HG03520 (cell line): ENCODE measurements at regions not wholly inside any gene's neighbourhood (a gene's known extent, or its start where the extent isn't known, plus 50 kb on each side); places are given as distances from the start of the nearest gene placed in this dataset.
"Not testable (repeated sequence)": the region's sequence is repeated elsewhere in the genome, so short reads cannot be mapped to it uniquely, and the experiment has no call there.

Experiments used
- ATAC-seq: cut with Tn5 transposase; IDR thresholded peaks from one replicate; pipeline ENCODE4 v1.9.1; 2021; ENCODE audit warnings: mild to moderate bottlenecking, moderate library complexity; ENCODE audit not compliant: unreplicated experiment

GRCh38 chr1:221494670-221495069 lies 247.2 kb downstream of the DUSP10 start:
- ATAC-seq: no peak

GRCh38 chr1:221497046-221497445 lies 244.8 kb downstream of the DUSP10 start:
- ATAC-seq: no peak

DNA sequence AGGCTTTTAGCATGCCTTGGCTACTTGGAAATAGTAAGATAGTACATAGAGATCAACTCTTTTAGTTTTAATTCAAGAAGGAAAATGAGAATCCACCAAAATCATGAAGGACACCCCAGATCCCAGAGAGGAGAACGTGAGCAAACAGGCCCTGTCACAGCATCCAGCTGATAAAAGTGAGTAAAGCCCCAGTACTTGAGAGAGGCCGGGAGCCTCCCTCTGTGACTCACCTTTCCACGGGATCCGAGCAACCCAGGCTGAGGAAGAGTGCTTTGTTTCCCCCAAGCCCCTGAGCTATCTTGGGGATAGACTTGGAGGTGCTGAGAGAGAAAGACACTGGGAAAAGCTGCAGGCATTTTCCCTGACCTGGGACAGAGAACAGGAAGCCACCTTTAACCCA lies 238.6 kb downstream of the DUSP10 start:
- ATAC-seq: no peak

DNA sequence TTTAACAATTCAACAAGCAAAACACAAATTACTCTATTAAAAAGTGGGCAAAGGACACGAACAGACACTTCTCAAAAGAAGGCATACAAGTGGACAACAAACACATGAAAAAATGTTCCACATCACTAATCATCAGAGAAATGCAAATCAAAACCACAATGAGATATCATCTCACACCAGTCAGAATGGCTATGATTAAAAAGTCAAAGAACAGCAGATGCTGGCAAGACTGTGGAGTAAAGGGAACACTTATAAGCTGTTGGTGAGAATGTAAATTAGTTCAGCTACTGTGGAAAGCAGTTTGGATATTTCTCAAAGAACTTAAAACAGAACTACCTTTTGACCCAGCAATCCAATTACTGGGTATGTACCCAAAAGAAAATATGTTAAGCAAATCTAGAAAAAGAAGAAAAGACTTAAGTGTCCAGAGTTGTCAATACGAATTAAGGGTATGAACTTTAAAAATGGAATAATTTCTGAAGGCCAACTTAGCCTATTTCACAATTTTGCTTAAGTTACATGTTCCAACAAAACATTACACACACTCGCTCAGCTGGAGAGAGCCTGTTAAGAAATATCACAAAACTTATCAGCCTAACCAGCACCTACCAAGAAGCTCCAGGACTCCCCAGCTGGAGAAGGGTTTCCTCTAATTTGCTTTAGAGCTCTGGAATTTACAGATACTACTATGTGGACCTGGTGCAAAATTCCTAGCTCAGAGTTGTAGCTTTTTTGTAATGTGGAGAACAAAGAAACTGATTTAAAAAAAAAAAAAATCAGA lies 232.1 kb downstream of the DUSP10 start:
- ATAC-seq: no peak

- ATAC-seq: no peak
Observed at GRCh38 chr1:221510793-221511503, 230.9 kb downstream of the DUSP10 start.

- no peak for ATAC-seq
Observed at GRCh38 chr1:221511797-221512196, 230.1 kb downstream of the DUSP10 start.

GRCh38 chr1:221514806-221515205 lies 227.1 kb downstream of the DUSP10 start:
- ATAC-seq: no peak

DNA sequence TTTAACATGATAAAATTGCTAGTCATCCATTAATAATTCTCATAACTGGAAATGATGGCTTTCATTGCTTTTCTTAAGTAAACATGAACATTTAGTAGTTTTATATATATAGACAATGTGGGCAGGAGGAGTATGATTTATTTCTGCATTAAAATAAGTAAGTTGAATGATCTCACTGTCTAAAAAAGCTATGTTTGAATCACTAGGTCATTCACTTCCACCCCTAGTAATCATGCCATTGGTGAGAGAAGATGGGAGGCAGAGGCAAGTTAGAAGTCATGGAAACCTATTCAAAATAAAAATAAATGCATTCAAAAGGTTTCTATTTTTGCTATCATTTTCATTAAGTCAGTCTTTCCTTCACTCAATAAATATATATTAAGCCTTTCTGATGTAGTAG lies 226.4 kb downstream of the DUSP10 start:
- no peak for ATAC-seq

DNA sequence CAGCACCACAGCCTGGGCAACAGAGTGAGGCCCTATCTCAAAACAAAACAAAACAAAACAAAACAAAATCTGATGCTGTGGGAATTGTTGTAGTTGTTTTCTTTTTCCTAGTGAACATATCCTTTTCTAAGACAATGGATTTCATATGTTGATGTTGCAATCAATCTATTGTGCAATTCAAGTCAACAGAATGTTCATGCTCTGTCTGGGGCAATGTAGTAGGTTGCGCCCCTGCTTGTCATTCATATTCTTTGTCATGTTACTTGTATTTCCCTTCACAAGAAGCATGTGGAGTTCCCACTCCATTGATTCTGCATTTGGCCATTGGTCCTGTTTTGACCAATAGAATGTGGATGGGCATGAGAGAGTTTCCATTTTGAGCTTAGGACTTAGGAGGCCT lies 223.9 kb downstream of the DUSP10 start:
- ATAC-seq: no peak

GRCh38 chr1:221520250-221520649 lies 221.6 kb downstream of the DUSP10 start:
- no peak for ATAC-seq

GRCh38 chr1:221521686-221522085 lies 220.2 kb downstream of the DUSP10 start:
- ATAC-seq: no peak

DNA sequence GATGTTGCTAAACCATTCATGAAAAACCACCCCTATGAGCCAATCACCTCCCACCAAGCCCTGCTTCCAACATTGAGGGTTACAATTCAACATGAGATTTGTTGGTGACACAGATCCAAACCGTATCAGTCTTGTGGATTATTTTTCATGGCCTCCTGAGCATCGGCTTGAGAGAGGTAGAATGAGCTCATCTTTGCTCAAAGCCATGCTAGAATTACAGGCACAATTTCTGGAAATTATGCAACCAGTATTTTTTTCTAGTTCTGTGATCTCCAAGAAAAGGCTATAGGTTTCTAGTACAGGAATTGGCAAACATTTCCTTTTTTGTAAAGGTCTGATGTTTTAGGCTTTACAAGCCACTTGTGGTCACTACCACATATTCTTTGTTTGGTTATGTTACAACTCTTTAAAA lies 219.4 kb downstream of the DUSP10 start:
- no peak for ATAC-seq

GRCh38 chr1:221525749-221526148 lies 216.1 kb downstream of the DUSP10 start:
- ATAC-seq: no peak

DNA sequence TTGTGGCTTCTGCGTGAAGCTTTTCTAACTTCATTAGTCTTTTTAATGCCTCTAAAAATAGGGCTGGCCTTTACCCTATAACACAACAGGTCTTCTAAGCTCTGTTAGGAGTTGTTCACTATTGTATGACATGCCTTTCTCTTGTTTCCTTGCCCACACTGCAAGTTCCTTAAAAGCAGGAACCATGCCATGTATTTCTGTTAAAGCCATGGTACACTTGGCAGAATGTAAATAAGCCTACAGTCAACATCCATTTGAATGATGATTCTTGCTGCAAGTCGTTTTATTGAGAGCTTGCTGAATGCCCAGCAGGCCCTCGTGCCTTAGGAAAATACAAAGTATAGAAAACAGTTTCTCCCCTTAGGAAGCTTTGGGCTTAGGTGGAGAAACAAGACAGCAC lies 214.6 kb downstream of the DUSP10 start:
- ATAC-seq: no peak

DNA sequence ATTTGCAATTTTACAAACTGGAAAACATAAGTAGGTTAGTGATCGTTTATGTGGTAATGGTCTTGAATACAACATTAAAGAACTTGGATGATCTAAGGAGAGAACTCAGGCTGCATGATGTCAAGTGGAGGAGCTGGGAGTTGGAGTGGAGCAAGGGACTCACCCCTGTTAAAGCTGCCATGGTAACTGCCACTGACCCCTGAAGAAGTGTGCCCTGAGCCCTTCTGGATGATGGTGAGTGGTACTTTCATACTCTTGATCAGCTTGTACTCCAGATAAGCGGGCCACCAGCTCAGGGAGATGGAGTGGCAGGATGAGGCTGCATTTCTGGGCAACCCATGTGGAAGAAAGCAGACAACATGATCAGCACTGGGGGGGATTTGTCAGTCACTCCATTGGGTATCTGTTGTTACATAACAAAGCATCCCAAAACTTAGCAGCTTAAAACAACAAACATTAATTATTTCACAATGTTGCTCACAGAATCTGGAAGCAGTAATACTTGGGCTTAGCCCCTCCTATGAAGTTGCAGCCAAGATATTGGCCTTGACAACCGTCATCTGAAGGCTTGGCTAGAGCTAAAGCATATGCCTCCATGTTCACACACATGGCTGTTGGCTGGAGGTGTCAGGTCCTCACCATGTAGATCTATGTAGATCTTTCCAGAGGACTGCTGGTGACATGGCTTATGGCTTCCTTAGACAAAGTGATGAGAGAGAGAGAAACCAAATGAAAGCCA lies 213.8 kb downstream of the DUSP10 start:
- no peak for ATAC-seq

GRCh38 chr1:221530159-221530558 lies 211.7 kb downstream of the DUSP10 start:
- ATAC-seq: not testable (repeated sequence)

DNA sequence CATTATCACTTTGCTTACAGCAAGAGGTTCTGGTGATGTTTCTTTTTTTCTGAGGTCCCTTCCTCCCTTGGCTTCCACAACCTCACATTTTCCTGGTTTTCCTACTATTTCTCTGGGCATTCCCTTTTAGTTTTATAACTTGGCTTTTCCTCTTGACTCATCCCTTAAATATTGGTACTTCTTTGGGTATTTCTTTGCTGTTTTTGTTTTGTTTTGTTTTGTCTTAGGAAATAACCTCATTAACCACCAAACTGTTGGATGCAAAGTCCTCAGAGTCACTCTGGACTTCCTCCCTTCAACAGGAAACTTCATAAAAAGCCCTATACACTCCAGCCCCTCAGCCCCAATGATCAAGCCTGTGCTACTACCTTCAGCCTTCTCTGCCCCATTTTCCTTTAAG lies 211.1 kb downstream of the DUSP10 start:
- ATAC-seq: no peak

GRCh38 chr1:221532071-221532773 lies 209.7 kb downstream of the DUSP10 start:
- ATAC-seq: no peak

GRCh38 chr1:221541296-221541695 lies 200.6 kb downstream of the DUSP10 start:
- no peak for ATAC-seq

- no peak for ATAC-seq
Observed at GRCh38 chr1:221543529-221544120, 198.3 kb downstream of the DUSP10 start.

GRCh38 chr1:221548942-221549341 lies 192.9 kb downstream of the DUSP10 start:
- ATAC-seq: no peak
